Epidermal melanocyte (primary cell): ENCODE measurements at regions not wholly inside any gene's neighbourhood (a gene's known extent, or its start where the extent isn't known, plus 50 kb on each side); places are given as distances from the start of the nearest gene placed in this dataset.

Experiments used
- DNase-seq: peaks from one replicate; pipeline ENCODE4 v3.0.0; 2011; ENCODE audit warnings: low spot score; ENCODE audit not compliant: insufficient read length

DNA sequence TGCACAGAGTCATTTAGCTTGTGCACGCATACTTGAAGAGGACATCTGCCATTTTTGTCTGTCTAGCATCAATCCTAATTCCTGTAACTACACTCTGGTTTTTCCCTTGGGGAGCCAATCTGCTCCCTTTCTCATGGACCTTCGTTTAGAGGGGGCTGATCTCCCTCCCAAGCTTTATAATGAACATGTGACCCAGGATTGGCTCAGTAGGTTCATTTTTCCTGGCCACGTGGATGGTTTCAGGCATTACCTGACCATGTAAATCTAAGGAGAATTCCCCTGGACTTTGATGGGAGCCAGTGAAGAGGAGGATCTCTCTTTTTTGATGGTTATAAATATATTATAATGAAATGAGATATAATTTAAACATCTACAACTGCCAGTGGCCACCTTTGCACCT lies 56.8 kb upstream of the HS3ST2 start:
- DNase-seq: no peak

DNA sequence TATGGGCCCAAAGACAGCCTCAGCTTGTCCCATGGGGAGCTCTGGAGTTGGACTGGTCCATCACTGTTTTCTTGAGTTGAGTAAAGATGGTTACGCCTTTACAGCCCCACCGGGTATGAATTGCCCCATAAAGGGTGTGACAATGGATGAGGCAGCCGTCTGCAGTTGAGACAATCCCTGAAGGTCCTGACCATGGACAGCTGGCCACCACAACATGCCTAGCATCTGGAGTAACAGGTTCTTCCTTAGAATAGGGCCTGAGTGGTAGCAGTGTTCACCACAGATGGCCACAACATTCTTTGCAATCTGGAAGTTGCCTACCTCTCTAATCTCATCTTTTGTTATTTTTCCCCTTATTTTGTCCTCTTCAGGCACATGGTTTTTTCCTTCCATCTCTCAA lies 51.5 kb upstream of the HS3ST2 start:
- no peak for DNase-seq

DNA sequence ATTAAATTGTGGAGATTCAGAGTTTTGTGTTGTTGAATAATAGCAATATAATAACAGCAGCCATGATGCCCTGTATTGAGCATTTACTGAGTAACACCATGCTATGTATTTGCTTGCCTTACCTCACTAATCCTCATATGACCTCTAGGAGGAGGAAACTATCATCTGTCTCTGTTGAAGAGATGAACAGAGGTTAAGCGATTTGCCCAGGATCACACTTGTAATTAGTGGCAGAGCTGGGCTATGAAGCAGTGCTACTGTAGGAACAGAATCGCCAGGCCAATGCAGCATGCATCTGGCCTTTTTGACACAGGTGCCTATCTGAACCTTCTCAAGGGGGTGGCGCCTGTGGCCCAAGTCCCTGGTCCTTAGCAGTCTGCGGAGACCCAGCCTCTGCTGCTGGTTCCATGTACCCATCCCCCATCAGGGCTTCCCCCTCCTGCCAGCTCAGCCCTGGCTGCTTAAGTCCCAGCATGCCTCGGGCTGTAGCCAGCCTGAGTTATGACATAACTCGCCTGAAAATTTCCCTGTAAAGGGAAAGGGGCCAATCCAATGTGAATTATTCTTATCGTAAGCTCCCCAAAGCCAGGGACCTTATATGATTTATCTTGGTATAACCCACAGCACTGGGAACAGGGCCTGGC lies 50.4 kb upstream of the HS3ST2 start:
- no peak for DNase-seq
